ENCODE measurements at regions not wholly inside any gene's neighbourhood (a gene's known extent, or its start where the extent isn't known, plus 50 kb on each side); places are given as distances from the start of the nearest gene placed in this dataset.
"Not testable (repeated sequence)": the region's sequence is repeated elsewhere in the genome, so short reads cannot be mapped to it uniquely, and the experiment has no call there.

- DNase-seq = no peak
Measured at GRCh38 chr6:144895313-144896278, 610.5 kb downstream of the UTRN start.

DNA sequence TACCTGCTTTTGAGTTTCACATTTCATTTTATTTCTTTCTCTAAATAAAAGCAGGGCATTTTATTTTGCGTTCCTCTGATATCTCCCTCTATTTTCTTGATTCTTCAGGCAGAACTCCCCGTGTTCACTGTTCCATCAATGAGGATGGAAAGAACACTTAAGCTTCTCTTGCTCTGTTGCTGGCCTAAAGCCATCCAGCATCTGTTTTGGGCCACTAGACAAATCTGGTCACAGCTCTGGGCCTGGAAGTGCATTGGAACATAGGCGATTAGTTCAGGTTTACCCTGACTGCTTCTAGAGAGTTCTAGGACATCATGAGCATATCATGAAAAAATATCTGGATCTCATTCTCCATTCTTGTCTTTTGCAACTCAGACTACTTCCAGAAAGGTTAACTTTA lies 611.2 kb downstream of the UTRN start:
- no peak for DNase-seq

DNA sequence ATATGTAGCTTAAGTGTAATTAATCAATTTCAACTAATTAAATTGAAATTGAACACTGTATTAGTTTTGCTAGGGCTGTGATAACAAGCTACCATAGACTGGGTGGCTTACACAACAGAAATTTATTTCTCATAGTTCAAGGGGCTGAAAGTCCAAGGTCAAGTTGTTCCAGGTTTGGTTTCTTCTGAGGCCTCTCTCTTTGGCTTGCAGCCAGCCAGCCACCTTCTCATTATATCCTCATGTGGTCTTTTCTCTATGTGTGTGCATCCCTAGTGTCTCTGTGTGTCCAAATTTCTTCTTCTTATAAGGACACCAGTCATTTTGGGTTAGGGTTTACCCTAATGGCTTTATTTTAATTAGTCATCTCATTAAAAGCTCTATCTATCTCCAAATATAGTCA lies 611.7 kb downstream of the UTRN start:
- no peak for DNase-seq

- DNase-seq = no peak
Measured at GRCh38 chr6:144897441-144897921, 612.3 kb downstream of the UTRN start.

GRCh38 chr6:144898052-144898689 lies 613.0 kb downstream of the UTRN start:
- no peak for DNase-seq

DNA sequence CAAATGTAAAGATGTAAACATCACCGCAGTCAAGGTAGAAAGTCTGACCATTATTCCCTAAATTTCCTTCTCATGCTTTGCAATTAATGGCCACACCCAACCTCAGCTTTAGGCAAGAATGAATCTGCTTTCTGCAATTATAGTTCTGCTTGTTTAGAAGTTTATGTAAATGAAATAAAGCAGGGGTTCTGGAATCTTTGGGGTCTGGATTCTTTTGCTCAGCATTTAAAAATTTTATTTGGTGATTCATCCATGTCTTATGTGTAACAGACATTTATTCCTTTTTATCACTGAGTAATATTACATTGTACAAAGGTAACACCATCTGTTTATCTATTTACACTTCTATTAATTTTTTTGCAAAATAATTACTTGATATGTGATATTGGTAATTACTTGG lies 613.6 kb downstream of the UTRN start:
- no peak for DNase-seq

DNA sequence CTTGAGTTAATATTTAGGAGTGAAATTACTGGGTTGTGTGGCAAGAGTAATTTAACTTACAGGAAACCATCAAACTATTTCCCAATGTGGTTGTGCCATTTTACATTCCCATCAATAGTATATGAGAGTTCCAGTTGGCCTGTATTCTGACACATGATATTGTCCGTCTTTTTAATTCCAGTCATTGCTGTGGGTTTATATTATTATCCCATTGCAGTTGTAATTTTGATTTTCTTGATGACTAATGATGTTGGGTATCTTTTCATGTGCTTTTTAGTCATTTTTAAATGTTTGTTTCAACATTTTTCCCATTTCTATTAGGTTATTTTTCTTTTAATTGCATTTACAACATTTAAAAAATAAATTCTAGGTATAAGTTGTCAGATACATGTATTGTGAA lies 614.0 kb downstream of the UTRN start:
- no peak for DNase-seq

- DNase-seq = no peak
Measured at GRCh38 chr6:144901412-144901811, 616.3 kb downstream of the UTRN start.

GRCh38 chr6:144908004-144908403 lies 622.9 kb downstream of the UTRN start:
- no peak for DNase-seq

DNA sequence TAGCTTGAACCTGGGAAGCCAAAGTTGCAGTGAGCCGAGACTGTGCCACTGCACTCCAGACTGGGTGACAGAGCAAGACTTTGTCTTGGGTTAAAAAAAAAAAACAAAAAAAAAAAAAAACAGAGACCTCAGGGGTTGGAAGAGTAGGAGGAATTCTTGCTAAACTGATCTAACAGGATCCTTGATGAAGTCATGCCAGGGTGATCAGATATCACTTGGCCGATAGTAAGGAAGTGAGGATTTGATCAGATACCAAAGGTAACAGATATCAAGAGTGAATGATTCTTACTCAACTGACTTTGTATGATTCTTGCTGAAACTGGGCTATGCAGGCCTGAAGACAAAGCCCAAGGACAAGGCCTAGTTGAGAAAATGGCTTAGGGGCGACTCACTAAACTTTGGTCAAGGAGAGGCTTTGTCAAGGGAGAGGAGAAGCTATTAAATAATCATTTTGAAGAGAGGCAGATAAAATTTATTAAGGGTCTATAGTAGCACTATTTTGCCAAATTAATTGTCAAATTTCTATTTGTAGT lies 624.7 kb downstream of the UTRN start:
- DNase-seq = no peak

- DNase-seq = no peak
Measured at GRCh38 chr6:144911322-144911721, 626.2 kb downstream of the UTRN start.

DNA sequence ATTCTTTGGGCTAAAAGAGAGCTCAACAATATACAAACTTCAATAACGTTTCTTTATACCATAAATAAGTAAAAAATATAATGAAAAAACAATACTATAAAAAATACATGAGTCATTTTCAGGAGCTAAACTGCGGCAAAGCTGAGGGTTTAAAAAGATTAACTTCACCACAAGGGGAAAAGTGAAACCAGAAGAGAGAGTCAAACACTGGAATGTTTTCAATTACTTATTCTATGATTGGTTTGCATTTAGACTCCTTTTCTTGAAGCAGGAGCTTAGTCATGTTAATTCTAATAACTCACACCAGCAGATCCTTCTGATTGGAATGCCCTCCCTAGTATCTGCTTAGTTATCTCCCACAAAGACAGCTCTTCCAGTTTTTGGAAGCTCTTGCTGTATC lies 627.3 kb downstream of the UTRN start:
- DNase-seq = no peak

GRCh38 chr6:144918073-144918472 lies 632.9 kb downstream of the UTRN start:
- DNase-seq = no peak

- no peak for DNase-seq
Measured at GRCh38 chr6:144919560-144919959, 634.4 kb downstream of the UTRN start.

DNA sequence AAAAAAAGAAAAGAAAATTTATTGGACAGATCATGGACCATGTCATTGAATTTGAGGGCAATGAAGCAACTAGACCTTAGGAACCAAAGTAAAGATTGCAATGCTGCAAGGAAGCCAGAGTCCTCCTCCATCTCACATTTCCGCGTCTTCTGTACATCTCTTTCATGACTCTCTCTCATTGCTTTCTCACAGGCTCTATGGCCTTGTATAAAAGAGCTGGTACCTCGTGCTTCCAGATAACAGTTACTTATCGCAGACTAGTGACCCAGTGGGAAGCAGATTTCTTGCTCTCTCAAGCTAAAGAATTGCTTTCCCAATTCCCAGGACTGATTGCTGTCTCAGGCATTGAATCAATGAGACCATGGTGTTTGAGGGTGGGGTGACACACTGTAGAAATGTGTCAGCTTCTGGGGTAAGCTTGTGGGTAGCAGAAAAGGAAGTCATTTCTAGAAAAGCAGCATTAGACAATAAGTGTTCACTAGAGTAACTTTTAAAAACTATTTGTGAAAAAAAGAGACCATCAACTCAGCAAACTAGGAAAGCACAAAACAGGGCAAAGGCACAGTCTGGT lies 635.3 kb downstream of the UTRN start:
- DNase-seq = no peak

DNA sequence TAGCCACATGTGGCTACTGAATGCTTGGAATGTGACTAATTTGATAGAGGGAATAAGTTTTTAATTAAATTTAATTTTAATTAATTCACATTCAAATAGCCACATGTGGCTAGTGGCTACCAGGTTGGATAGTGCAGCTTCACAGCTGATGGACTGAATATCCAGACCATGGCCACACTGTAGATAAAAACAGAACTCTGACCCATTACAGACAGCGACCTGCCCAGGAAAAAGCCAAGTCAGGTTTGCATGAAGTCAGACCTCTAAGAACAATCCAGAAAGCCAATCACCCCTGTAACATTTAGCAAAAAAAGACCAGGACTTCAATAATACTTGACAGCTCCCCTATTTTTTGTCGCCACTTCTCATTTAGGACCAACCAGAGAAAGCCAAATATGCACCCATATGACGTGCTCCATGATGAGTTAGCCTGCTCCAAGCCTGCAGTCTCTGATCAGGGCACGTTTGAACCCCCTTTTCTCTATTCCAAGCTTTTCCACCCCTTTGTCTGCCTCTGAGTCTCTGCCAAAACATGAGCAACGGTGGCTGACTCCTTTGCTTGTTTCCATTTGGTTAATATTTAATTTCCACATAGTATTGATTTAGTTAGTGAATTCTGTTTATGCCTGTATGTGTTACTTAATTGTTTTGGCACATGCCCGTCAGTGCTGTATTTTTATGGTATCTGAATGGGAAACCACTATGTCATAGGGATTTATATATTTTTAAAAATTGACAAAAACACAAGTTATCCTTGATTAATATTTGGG lies 636.3 kb downstream of the UTRN start:
- DNase-seq = no peak

GRCh38 chr6:144922120-144922722 lies 637.1 kb downstream of the UTRN start:
- DNase-seq = no peak

GRCh38 chr6:144922771-144923490 lies 637.8 kb downstream of the UTRN start:
- not testable (repeated sequence) for DNase-seq

DNA sequence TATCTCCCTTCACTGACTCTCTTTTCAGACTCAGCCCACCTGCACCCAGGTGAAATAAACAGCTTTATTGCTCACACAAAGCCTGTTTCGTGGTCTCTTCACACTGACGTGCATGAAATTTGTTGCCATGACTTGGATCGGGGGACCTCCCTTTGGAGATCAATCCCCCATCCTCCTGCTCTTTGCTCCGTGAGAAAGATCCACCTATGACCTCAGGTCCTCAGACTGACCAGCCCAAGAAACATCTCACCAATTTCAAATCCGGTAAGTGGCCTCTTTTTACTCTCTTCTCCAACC lies 638.3 kb downstream of the UTRN start:
- DNase-seq = not testable (repeated sequence)

DNA sequence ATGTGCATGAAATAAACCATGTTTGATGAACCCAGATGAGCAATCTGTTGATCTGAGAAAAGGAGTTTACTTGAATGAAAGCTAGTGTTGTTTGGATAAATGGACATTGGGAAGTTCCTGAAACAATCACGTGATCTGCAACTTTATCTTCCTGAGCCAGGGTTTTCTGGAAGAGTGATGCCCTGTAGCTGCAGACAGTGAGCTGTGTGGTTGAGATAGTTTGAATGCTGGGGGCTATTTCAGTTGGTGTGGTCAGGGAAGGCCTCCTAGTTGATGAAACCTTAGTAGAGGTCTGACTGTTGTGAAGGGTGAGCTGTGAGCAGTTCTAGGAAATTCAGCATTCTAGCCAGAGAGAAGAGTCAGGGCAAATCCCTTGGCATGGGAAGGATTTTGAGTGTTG lies 643.7 kb downstream of the UTRN start:
- no peak for DNase-seq

DNA sequence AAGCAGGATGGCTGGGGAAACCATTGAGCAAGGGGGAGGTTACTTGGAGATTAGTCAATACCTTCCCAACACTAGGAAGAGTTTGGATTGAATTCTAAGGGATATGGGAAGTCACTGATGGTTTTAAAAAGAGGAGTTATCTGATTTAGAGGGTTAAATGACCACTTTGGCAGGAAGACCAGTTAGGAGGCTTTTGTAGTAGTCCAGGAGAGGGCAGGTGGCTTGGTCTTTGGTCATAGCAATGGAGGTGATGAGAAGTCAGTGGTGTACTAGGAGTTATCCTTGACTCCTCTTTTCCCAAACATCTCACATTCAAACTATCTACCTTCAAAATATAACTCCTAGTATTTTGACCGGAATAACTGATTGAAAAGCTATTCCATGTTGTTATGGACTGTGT lies 644.1 kb downstream of the UTRN start:
- DNase-seq = no peak

All from effector CD8-positive, alpha-beta T cell (primary cell).